IMR-90 (cell line): ENCODE measurements at regions not wholly inside any gene's neighbourhood (a gene's known extent, or its start where the extent isn't known, plus 50 kb on each side); places are given as distances from the start of the nearest gene placed in this dataset.

Experiments used
- RAD21 ChIP-seq: IDR thresholded peaks from 2 replicates; pipeline ENCODE4 v1.6.1; 2012; ENCODE audit warnings: low read length, improper control_type of control experiment
- TF ChIP-seq, protein P1 (sequence below): conservative IDR thresholded peaks from 2 replicates; pipeline ENCODE4 v1.5.1; 2012; ENCODE audit warnings: mild to moderate bottlenecking, low read depth, low read length, improper control_type of control experiment

GRCh38 chr3:90026406-90026805 is 919.0 kb downstream of the EPHA3 start:
- TF ChIP-seq, protein P1, sequence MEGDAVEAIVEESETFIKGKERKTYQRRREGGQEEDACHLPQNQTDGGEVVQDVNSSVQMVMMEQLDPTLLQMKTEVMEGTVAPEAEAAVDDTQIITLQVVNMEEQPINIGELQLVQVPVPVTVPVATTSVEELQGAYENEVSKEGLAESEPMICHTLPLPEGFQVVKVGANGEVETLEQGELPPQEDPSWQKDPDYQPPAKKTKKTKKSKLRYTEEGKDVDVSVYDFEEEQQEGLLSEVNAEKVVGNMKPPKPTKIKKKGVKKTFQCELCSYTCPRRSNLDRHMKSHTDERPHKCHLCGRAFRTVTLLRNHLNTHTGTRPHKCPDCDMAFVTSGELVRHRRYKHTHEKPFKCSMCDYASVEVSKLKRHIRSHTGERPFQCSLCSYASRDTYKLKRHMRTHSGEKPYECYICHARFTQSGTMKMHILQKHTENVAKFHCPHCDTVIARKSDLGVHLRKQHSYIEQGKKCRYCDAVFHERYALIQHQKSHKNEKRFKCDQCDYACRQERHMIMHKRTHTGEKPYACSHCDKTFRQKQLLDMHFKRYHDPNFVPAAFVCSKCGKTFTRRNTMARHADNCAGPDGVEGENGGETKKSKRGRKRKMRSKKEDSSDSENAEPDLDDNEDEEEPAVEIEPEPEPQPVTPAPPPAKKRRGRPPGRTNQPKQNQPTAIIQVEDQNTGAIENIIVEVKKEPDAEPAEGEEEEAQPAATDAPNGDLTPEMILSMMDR = no peak
- TF ChIP-seq RAD21 = no peak
